HPDE6-E6E7 (cell line): ENCODE measurements at regions not wholly inside any gene's neighbourhood (a gene's known extent, or its start where the extent isn't known, plus 50 kb on each side); places are given as distances from the start of the nearest gene placed in this dataset.
"Not testable (repeated sequence)": the region's sequence is repeated elsewhere in the genome, so short reads cannot be mapped to it uniquely, and the experiment has no call there.

Source experiments
- DNase-seq: peaks from one replicate; pipeline ENCODE4 v3.0.0; 2011; ENCODE audit warnings: missing footprints; ENCODE audit errors: extremely low spot score

GRCh38 chr6:18527836-18528743 lies 140.9 kb downstream of the RNF144B start:
- DNase-seq, result no peak

- no peak for DNase-seq
These were observed 143.1 kb downstream of the RNF144B start for GRCh38 chr6:18530201-18530600.

- DNase-seq, result no peak
These were observed 145.0 kb downstream of the RNF144B start for GRCh38 chr6:18532139-18532538.

GRCh38 chr6:18533793-18534192 lies 146.6 kb downstream of the RNF144B start:
- DNase-seq, result no peak

- DNase-seq, result no peak
These were observed 149.5 kb downstream of the RNF144B start for GRCh38 chr6:18536591-18537055.

- DNase-seq, result no peak
These were observed 151.2 kb downstream of the RNF144B start for GRCh38 chr6:18538315-18538714.

GRCh38 chr6:18543051-18543450 lies 155.9 kb downstream of the RNF144B start:
- no peak for DNase-seq

GRCh38 chr6:18545142-18545541 lies 158.0 kb downstream of the RNF144B start:
- DNase-seq, result not testable (repeated sequence)

GRCh38 chr6:18545726-18546125 lies 158.6 kb downstream of the RNF144B start:
- no peak for DNase-seq

- no peak for DNase-seq
These were observed 163.0 kb downstream of the RNF144B start for GRCh38 chr6:18550119-18550518.

GRCh38 chr6:18551228-18551627 lies 164.1 kb downstream of the RNF144B start:
- peak; percentile 19 for DNase-seq

- no peak for DNase-seq
These were observed 168.6 kb downstream of the RNF144B start for GRCh38 chr6:18555750-18556149.

- no peak for DNase-seq
These were observed 174.0 kb downstream of the RNF144B start for GRCh38 chr6:18561037-18561750.

- DNase-seq, result no peak
These were observed 175.6 kb downstream of the RNF144B start for GRCh38 chr6:18562726-18563125.

GRCh38 chr6:18564775-18565174 lies 177.6 kb downstream of the RNF144B start:
- DNase-seq, result no peak

- DNase-seq, result no peak
These were observed 178.1 kb downstream of the RNF144B start for GRCh38 chr6:18565231-18565630.

- no peak for DNase-seq
These were observed 180.2 kb downstream of the RNF144B start for GRCh38 chr6:18567380-18567779.

- DNase-seq, result no peak
These were observed 190.3 kb downstream of the RNF144B start for GRCh38 chr6:18577491-18577890.

GRCh38 chr6:18579166-18579565 lies 192.0 kb downstream of the RNF144B start:
- DNase-seq, result no peak

- no peak for DNase-seq
These were observed 192.7 kb downstream of the RNF144B start for GRCh38 chr6:18579869-18580268.

- DNase-seq, result no peak
These were observed 197.2 kb downstream of the RNF144B start for GRCh38 chr6:18584372-18584771.

- peak; percentile 10 for DNase-seq
These were observed 198.0 kb downstream of the RNF144B start for GRCh38 chr6:18585032-18585573.

- no peak for DNase-seq
These were observed 199.0 kb downstream of the RNF144B start for GRCh38 chr6:18586133-18586532.
